ENCODE measurements at regions not wholly inside any gene's neighbourhood (a gene's known extent, or its start where the extent isn't known, plus 50 kb on each side); places are given as distances from the start of the nearest gene placed in this dataset.
A peak's percentile ranks its signal among the peaks of the same experiment; 100 is the strongest.
"Not testable (repeated sequence)": the region's sequence is repeated elsewhere in the genome, so short reads cannot be mapped to it uniquely, and the experiment has no call there.

GRCh38 chr5:1641560-1642166 lies 117.9 kb upstream of the LPCAT1 start:
- Histone ChIP-seq H3K4me3 (ENCODE audit: low read depth, low read length) (0 out of 2 replicates have a peak overlapping the region, but pooled peaks have one; percentile 3), H3K36me3 (ENCODE audit: control insufficient read depth, insufficient read depth, low read length) (no peaks in the 10 kb centered on the region), H3K27me3 (ENCODE audit: control insufficient read depth, insufficient read depth, low read length) (peaks cover 24% of the 10 kb centered on the region), H3K27ac (ENCODE audit: low read depth, low read length) (peak overlapping the region; percentile 70), H3K9ac (ENCODE audit: low read depth, low read length) (no peak overlapping the region), H3K9me3 (ENCODE audit: control insufficient read depth, insufficient read depth, low read length) (no peaks in the 10 kb centered on the region), H3K4me1 (ENCODE audit: control insufficient read depth, insufficient read depth, low read length) (peaks cover 25% of the 10 kb centered on the region)

GRCh38 chr5:1641041-1641440 lies 117.3 kb upstream of the LPCAT1 start:
- Histone ChIP-seq H3K9ac (ENCODE audit: low read depth, low read length) (no peak overlapping the region), H3K9me3 (ENCODE audit: control insufficient read depth, insufficient read depth, low read length) (no peaks in the 10 kb centered on the region), H3K4me1 (ENCODE audit: control insufficient read depth, insufficient read depth, low read length) (peaks cover 25% of the 10 kb centered on the region), H3K27ac (ENCODE audit: low read depth, low read length) (peak overlapping the region; percentile 70), H3K4me3 (ENCODE audit: low read depth, low read length) (0 out of 2 replicates have a peak overlapping the region, but pooled peaks have one; percentile 3), H3K36me3 (ENCODE audit: control insufficient read depth, insufficient read depth, low read length) (no peaks in the 10 kb centered on the region), H3K27me3 (ENCODE audit: control insufficient read depth, insufficient read depth, low read length) (peaks cover 24% of the 10 kb centered on the region)

- H3K36me3 ChIP-seq (ENCODE audit: control insufficient read depth, insufficient read depth, low read length), result no peaks in the 10 kb centered on the region
- no peak overlapping the region for H3K9ac ChIP-seq (ENCODE audit: low read depth, low read length)
- no peaks in the 10 kb centered on the region for H3K9me3 ChIP-seq (ENCODE audit: control insufficient read depth, insufficient read depth, low read length)
- H3K27me3 ChIP-seq (ENCODE audit: control insufficient read depth, insufficient read depth, low read length), result peaks cover 23% of the 10 kb centered on the region
- H3K4me3 ChIP-seq (ENCODE audit: low read depth, low read length), result no peak overlapping the region
- H3K4me1 ChIP-seq (ENCODE audit: control insufficient read depth, insufficient read depth, low read length), result peaks cover 25% of the 10 kb centered on the region
- no peak overlapping the region for H3K27ac ChIP-seq (ENCODE audit: low read depth, low read length)
These were observed 116.7 kb upstream of the LPCAT1 start for GRCh38 chr5:1640421-1640881.

GRCh38 chr5:1639757-1640156 lies 116.0 kb upstream of the LPCAT1 start:
- no peaks in the 10 kb centered on the region for H3K9me3 ChIP-seq (ENCODE audit: control insufficient read depth, insufficient read depth, low read length)
- H3K9ac ChIP-seq (ENCODE audit: low read depth, low read length), result no peak overlapping the region
- no peak overlapping the region for H3K4me3 ChIP-seq (ENCODE audit: low read depth, low read length)
- H3K27ac ChIP-seq (ENCODE audit: low read depth, low read length), result no peak overlapping the region
- H3K4me1 ChIP-seq (ENCODE audit: control insufficient read depth, insufficient read depth, low read length), result peaks cover 25% of the 10 kb centered on the region
- H3K27me3 ChIP-seq (ENCODE audit: control insufficient read depth, insufficient read depth, low read length), result peaks cover 18% of the 10 kb centered on the region
- H3K36me3 ChIP-seq (ENCODE audit: control insufficient read depth, insufficient read depth, low read length), result no peaks in the 10 kb centered on the region

- Histone ChIP-seq H3K27ac (ENCODE audit: low read depth, low read length) (no peak overlapping the region), H3K36me3 (ENCODE audit: control insufficient read depth, insufficient read depth, low read length) (no peaks in the 10 kb centered on the region), H3K4me3 (ENCODE audit: low read depth, low read length) (no peak overlapping the region), H3K4me1 (ENCODE audit: control insufficient read depth, insufficient read depth, low read length) (peaks cover 22% of the 10 kb centered on the region), H3K9me3 (ENCODE audit: control insufficient read depth, insufficient read depth, low read length) (no peaks in the 10 kb centered on the region), H3K27me3 (ENCODE audit: control insufficient read depth, insufficient read depth, low read length) (peaks cover 12% of the 10 kb centered on the region), H3K9ac (ENCODE audit: low read depth, low read length) (no peak overlapping the region)
These were observed 115.1 kb upstream of the LPCAT1 start for GRCh38 chr5:1638658-1639400.

- H3K4me1 ChIP-seq (ENCODE audit: control insufficient read depth, insufficient read depth, low read length), result peaks cover 16% of the 10 kb centered on the region
- no peaks in the 10 kb centered on the region for H3K36me3 ChIP-seq (ENCODE audit: control insufficient read depth, insufficient read depth, low read length)
- H3K27ac ChIP-seq (ENCODE audit: low read depth, low read length), result no peak overlapping the region
- H3K4me3 ChIP-seq (ENCODE audit: low read depth, low read length), result no peak overlapping the region
- no peaks in the 10 kb centered on the region for H3K9me3 ChIP-seq (ENCODE audit: control insufficient read depth, insufficient read depth, low read length)
- no peak overlapping the region for H3K9ac ChIP-seq (ENCODE audit: low read depth, low read length)
- peaks cover 4% of the 10 kb centered on the region for H3K27me3 ChIP-seq (ENCODE audit: control insufficient read depth, insufficient read depth, low read length)
These were observed 114.1 kb upstream of the LPCAT1 start for GRCh38 chr5:1637639-1638481.

- Histone ChIP-seq H3K36me3 (ENCODE audit: control insufficient read depth, insufficient read depth, low read length) (no peaks in the 10 kb centered on the region), H3K9ac (ENCODE audit: low read depth, low read length) (no peak overlapping the region), H3K9me3 (ENCODE audit: control insufficient read depth, insufficient read depth, low read length) (no peaks in the 10 kb centered on the region), H3K4me3 (ENCODE audit: low read depth, low read length) (no peak overlapping the region), H3K4me1 (ENCODE audit: control insufficient read depth, insufficient read depth, low read length) (peaks cover 13% of the 10 kb centered on the region), H3K27me3 (ENCODE audit: control insufficient read depth, insufficient read depth, low read length) (no peaks in the 10 kb centered on the region; the same call in 1 of the 2 replicates), H3K27ac (ENCODE audit: low read depth, low read length) (no peak overlapping the region)
These were observed 113.3 kb upstream of the LPCAT1 start for GRCh38 chr5:1636981-1637638.

- H3K9me3 ChIP-seq (ENCODE audit: control insufficient read depth, insufficient read depth, low read length); H3K36me3 ChIP-seq (ENCODE audit: control insufficient read depth, insufficient read depth, low read length); H3K27ac ChIP-seq (ENCODE audit: low read depth, low read length); H3K9ac ChIP-seq (ENCODE audit: low read depth, low read length); H3K27me3 ChIP-seq (ENCODE audit: control insufficient read depth, insufficient read depth, low read length); H3K4me3 ChIP-seq (ENCODE audit: low read depth, low read length): not testable (repeated sequence)
- H3K4me1 ChIP-seq (ENCODE audit: control insufficient read depth, insufficient read depth, low read length), result peaks cover 11% of the 10 kb centered on the region
These were observed 112.5 kb upstream of the LPCAT1 start for GRCh38 chr5:1636208-1636770.

- not testable (repeated sequence) for H3K9ac ChIP-seq (ENCODE audit: low read depth, low read length); H3K27ac ChIP-seq (ENCODE audit: low read depth, low read length); H3K4me1 ChIP-seq (ENCODE audit: control insufficient read depth, insufficient read depth, low read length); H3K36me3 ChIP-seq (ENCODE audit: control insufficient read depth, insufficient read depth, low read length); H3K4me3 ChIP-seq (ENCODE audit: low read depth, low read length); H3K9me3 ChIP-seq (ENCODE audit: control insufficient read depth, insufficient read depth, low read length); H3K27me3 ChIP-seq (ENCODE audit: control insufficient read depth, insufficient read depth, low read length)
These were observed 111.7 kb upstream of the LPCAT1 start for GRCh38 chr5:1635477-1635876.

- H3K9me3 ChIP-seq (ENCODE audit: control insufficient read depth, insufficient read depth, low read length), result no peaks in the 10 kb centered on the region
- H3K36me3 ChIP-seq (ENCODE audit: control insufficient read depth, insufficient read depth, low read length), result 0 out of 2 replicates have a peak, but pooled peaks cover 3% of the 10 kb centered on the region
- peak overlapping the region; percentile 75 for H3K9ac ChIP-seq (ENCODE audit: low read depth, low read length)
- H3K27ac ChIP-seq (ENCODE audit: low read depth, low read length), result peak overlapping the region; percentile 61
- no peaks in the 10 kb centered on the region for H3K4me1 ChIP-seq (ENCODE audit: control insufficient read depth, insufficient read depth, low read length)
- H3K27me3 ChIP-seq (ENCODE audit: control insufficient read depth, insufficient read depth, low read length), result no peaks in the 10 kb centered on the region
- peak overlapping the region; percentile 76 for H3K4me3 ChIP-seq (ENCODE audit: low read depth, low read length)
These were observed 110.5 kb upstream of the LPCAT1 start for GRCh38 chr5:1634337-1634661.
